Colonic mucosa (tissue), 4 donors: ENCODE measurements at regions not wholly inside any gene's neighbourhood (a gene's known extent, or its start where the extent isn't known, plus 50 kb on each side); places are given as distances from the start of the nearest gene placed in this dataset.

ENCODE experiments used
- DNase-seq: peaks from one replicate; pipeline ENCODE4 v3.0.0-alpha.2; 2020
- H3K27ac ChIP-seq: fragments of 200-600 bp; one replicate; pipeline ENCODE4 v1.8.0; 2021
- H3K27me3 ChIP-seq: fragments of 200-600 bp; one replicate; pipeline ENCODE4 v1.8.0; 2021
- H3K36me3 ChIP-seq: fragments of 200-600 bp; one replicate; pipeline ENCODE4 v1.8.0; 2021
- H3K4me1 ChIP-seq: fragments of 200-600 bp; one replicate; pipeline ENCODE4 v1.8.0; 2021; ENCODE audit warnings: mild to moderate bottlenecking
- H3K4me3 ChIP-seq: fragments of 200-600 bp; one replicate; pipeline ENCODE4 v1.8.0; 2021
- H3K9ac ChIP-seq, 2 donors: one replicate each; pipeline ENCODE4 v1.7.0; 2013; ENCODE audit warnings: control low read depth in 2 of 2, low read depth in 2 of 2, low read length in 2 of 2
- H3K9me3 ChIP-seq: fragments of 200-600 bp; one replicate; pipeline ENCODE4 v1.8.0; 2021
- CTCF ChIP-seq: fragments of 200-600 bp; IDR thresholded peaks from one replicate; pipeline ENCODE4 v1.8.0; 2022; ENCODE audit warnings: antibody characterized with exemption, mild to moderate bottlenecking
- intact Hi-C: fragments of 100-400 bp; cut with DNase I; formaldehyde crosslinking; loops from one replicate; pipeline ENCODE4 v1.14.1; 2022
- donor health status: healthy.
- donor health status: DM: no; HTN: no; CAD: no.
- donor health status: DM: no; HTN: no; CAD: no.

GRCh38 chr10:2303169-2303568 is 565.8 kb upstream of the ADARB2 start:
- intact Hi-C loops: no loop called here
- no peaks in the 10 kb centered on the region for H3K27me3 ChIP-seq
- no peaks in the 10 kb centered on the region for H3K4me1 ChIP-seq
- H3K9me3 ChIP-seq: no peaks in the 10 kb centered on the region
- no peak overlapping the region for H3K4me3 ChIP-seq
- no peaks in the 10 kb centered on the region for H3K36me3 ChIP-seq
- H3K9ac ChIP-seq: no peak overlapping the region
- TF ChIP-seq CTCF: no peak
- DNase-seq: no peak
- H3K27ac ChIP-seq: no peak overlapping the region

GRCh38 chr10:2301227-2301626 is 563.9 kb upstream of the ADARB2 start:
- intact Hi-C loops: no loop called here
- Histone ChIP-seq H3K4me1 (no peaks in the 10 kb centered on the region), H3K27ac (no peak overlapping the region), H3K36me3 (no peaks in the 10 kb centered on the region), H3K4me3 (no peak overlapping the region), H3K9ac (no peak overlapping the region), H3K9me3 (peaks cover 4% of the 10 kb centered on the region), H3K27me3 (no peaks in the 10 kb centered on the region)
- TF ChIP-seq CTCF: no peak
- no peak for DNase-seq

GRCh38 chr10:2300231-2300630 is 562.9 kb upstream of the ADARB2 start:
- TF ChIP-seq CTCF: no peak
- H3K9ac ChIP-seq: no peak overlapping the region
- H3K27ac ChIP-seq: no peak overlapping the region
- H3K9me3 ChIP-seq: peaks cover 4% of the 10 kb centered on the region
- H3K4me1 ChIP-seq: no peaks in the 10 kb centered on the region
- no peaks in the 10 kb centered on the region for H3K27me3 ChIP-seq
- DNase-seq: no peak
- no peak overlapping the region for H3K4me3 ChIP-seq
- intact Hi-C loops: no loop called here
- no peaks in the 10 kb centered on the region for H3K36me3 ChIP-seq

- TF ChIP-seq CTCF: no peak
- no peak for DNase-seq
- H3K4me3 ChIP-seq: no peak overlapping the region
- peaks cover 4% of the 10 kb centered on the region for H3K9me3 ChIP-seq
- H3K36me3 ChIP-seq: no peaks in the 10 kb centered on the region
- H3K4me1 ChIP-seq: no peaks in the 10 kb centered on the region
- intact Hi-C loops: no loop called here
- no peaks in the 10 kb centered on the region for H3K27me3 ChIP-seq
- H3K27ac ChIP-seq: no peak overlapping the region
- H3K9ac ChIP-seq: no peak overlapping the region
Measured at GRCh38 chr10:2296179-2296891, 559.0 kb upstream of the ADARB2 start.

GRCh38 chr10:2294739-2295138 is 557.4 kb upstream of the ADARB2 start:
- TF ChIP-seq CTCF: no peak
- no peak for DNase-seq
- H3K4me3 ChIP-seq: no peak overlapping the region

More at GRCh38 chr10:2294739-2295138, 557.4 kb upstream of the ADARB2 start:
- Histone ChIP-seq H3K9ac (no peak overlapping the region), H3K27ac (no peak overlapping the region), H3K27me3 (no peaks in the 10 kb centered on the region), H3K9me3 (peaks cover 4% of the 10 kb centered on the region), H3K4me1 (no peaks in the 10 kb centered on the region), H3K36me3 (no peaks in the 10 kb centered on the region)
- intact Hi-C loops: no loop called here
